ENCODE measurements at regions not wholly inside any gene's neighbourhood (a gene's known extent, or its start where the extent isn't known, plus 50 kb on each side); places are given as distances from the start of the nearest gene placed in this dataset.

- CTCF ChIA-PET: no interaction called here
- no peak for DNase-seq
- no peaks in the 10 kb centered on the region for H3K9me2 ChIP-seq
- H3K9me3 ChIP-seq: no peaks in the 10 kb centered on the region; the same call in 1 of the 2 replicates
- TF ChIP-seq GATA2 (CRISPR knock-in tag; IDR thresholded peaks at IDR 0.05): no peak
- no peak for TF ChIP-seq EZH2phosphoT487 (IDR thresholded peaks at IDR 0.05; ENCODE audit: borderline replicate concordance, low read depth)
- no peak for TF ChIP-seq TEAD4 (IDR thresholded peaks at IDR 0.05; ENCODE audit: borderline replicate concordance, insufficient read depth)
- TF ChIP-seq RFX5 (IDR thresholded peaks at IDR 0.05; ENCODE audit: low read length): no peak
- no peak for TF ChIP-seq RAD21 (IDR thresholded peaks at IDR 0.05; ENCODE audit: low read length)
- TF ChIP-seq FOSL2 (IDR thresholded peaks at IDR 0.05; ENCODE audit: borderline replicate concordance, low read depth): no peak
- TF ChIP-seq CHD2 (IDR thresholded peaks at IDR 0.05; ENCODE audit: low read length, partially characterized antibody): no peak
- H3F3A ChIP-seq (replicated peaks; ENCODE audit: insufficient read depth): no peaks in the 10 kb centered on the region
- no peaks in the 10 kb centered on the region for H3K4me1 ChIP-seq (ENCODE audit: control insufficient read depth in 1 of 2, insufficient read depth in 2 of 2, low read depth in 1 of 2, low read length in 1 of 2)
- no peak overlapping the region for H2AFZ ChIP-seq (ENCODE audit: low read depth)
- POLR2A ChIA-PET: no interaction called here
- no peak overlapping the region for H3K9ac ChIP-seq
- H3K4me3 ChIP-seq (ENCODE audit: low read depth in 2 of 2, low read length in 1 of 2): no peak overlapping the region
- WGBS (ENCODE audit: low lambda C conversion rate): 38% methylated on average over 3 of the region's 3 CpGs
- no peaks in the 10 kb centered on the region for H3K27me3 ChIP-seq (ENCODE audit: insufficient read depth)
- H3K36me3 ChIP-seq (replicated peaks in 1 of 2; ENCODE audit: control insufficient read depth in 1 of 2, insufficient read depth in 2 of 2, low read length in 1 of 2): no peaks in the 10 kb centered on the region
- H3K79me2 ChIP-seq (ENCODE audit: insufficient read depth): no peaks in the 10 kb centered on the region
- no peaks in the 10 kb centered on the region for H4K20me1 ChIP-seq (ENCODE audit: insufficient read depth)
- no peak overlapping the region for H3K4me2 ChIP-seq
- H3K27ac ChIP-seq (ENCODE audit: low read depth in 2 of 2, low read length in 1 of 2): no peak overlapping the region
Measured at GRCh38 chr2:129721236-129721635, 258.2 kb upstream of the RAB6C start.

GRCh38 chr2:129721846-129722245 lies 257.6 kb upstream of the RAB6C start:
- WGBS (ENCODE audit: low lambda C conversion rate): 37% methylated on average over 5 of the region's 15 CpGs
- no peak overlapping the region for H3K9ac ChIP-seq
- TF ChIP-seq FOXJ3 (CRISPR knock-in tag; IDR thresholded peaks at IDR 0.05) (no peak), YY1 (IDR thresholded peaks at IDR 0.05; ENCODE audit: low read depth) (no peak), SMC3 (IDR thresholded peaks at IDR 0.05; ENCODE audit: low read depth, low read length) (no peak), RFX5 (IDR thresholded peaks at IDR 0.05; ENCODE audit: low read length) (no peak), USF2 (IDR thresholded peaks at IDR 0.05; ENCODE audit: borderline replicate concordance, low read depth, low read length) (no peak), GABPA (IDR thresholded peaks at IDR 0.05; ENCODE audit: low read depth) (no peak), EP300 (IDR thresholded peaks at IDR 0.05; ENCODE audit: borderline replicate concordance in 1 of 2, low read depth in 1 of 2, low read length in 1 of 2) (no peak), REST (IDR thresholded peaks at IDR 0.05; ENCODE audit: low read depth, low read length) (no peak), CHD2 (IDR thresholded peaks at IDR 0.05; ENCODE audit: low read length, partially characterized antibody) (no peak), ELF1 (IDR thresholded peaks at IDR 0.05) (no peak), TAF1 (IDR thresholded peaks at IDR 0.05; ENCODE audit: borderline replicate concordance, low read depth, low read length) (no peak), RCOR1 (IDR thresholded peaks at IDR 0.05; ENCODE audit: low read length) (no peak), SIN3A (IDR thresholded peaks at IDR 0.05; ENCODE audit: borderline replicate concordance, low read depth, low read length) (no peak), JUND (IDR thresholded peaks at IDR 0.05) (no peak), USF1 (IDR thresholded peaks at IDR 0.05; ENCODE audit: borderline replicate concordance, low read depth) (no peak)
- TF ChIP-seq, protein P1, sequence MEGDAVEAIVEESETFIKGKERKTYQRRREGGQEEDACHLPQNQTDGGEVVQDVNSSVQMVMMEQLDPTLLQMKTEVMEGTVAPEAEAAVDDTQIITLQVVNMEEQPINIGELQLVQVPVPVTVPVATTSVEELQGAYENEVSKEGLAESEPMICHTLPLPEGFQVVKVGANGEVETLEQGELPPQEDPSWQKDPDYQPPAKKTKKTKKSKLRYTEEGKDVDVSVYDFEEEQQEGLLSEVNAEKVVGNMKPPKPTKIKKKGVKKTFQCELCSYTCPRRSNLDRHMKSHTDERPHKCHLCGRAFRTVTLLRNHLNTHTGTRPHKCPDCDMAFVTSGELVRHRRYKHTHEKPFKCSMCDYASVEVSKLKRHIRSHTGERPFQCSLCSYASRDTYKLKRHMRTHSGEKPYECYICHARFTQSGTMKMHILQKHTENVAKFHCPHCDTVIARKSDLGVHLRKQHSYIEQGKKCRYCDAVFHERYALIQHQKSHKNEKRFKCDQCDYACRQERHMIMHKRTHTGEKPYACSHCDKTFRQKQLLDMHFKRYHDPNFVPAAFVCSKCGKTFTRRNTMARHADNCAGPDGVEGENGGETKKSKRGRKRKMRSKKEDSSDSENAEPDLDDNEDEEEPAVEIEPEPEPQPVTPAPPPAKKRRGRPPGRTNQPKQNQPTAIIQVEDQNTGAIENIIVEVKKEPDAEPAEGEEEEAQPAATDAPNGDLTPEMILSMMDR (IDR thresholded peaks at IDR 0.05): no peak
- no peak overlapping the region for H3K27ac ChIP-seq (ENCODE audit: low read depth in 2 of 2, low read length in 1 of 2)
- H3K79me2 ChIP-seq (ENCODE audit: insufficient read depth): no peaks in the 10 kb centered on the region
- H2AFZ ChIP-seq (ENCODE audit: low read depth): no peak overlapping the region
- no peak overlapping the region for H3K4me2 ChIP-seq
- H3K27me3 ChIP-seq (ENCODE audit: insufficient read depth): no peaks in the 10 kb centered on the region
- no peak overlapping the region for H3K4me3 ChIP-seq (ENCODE audit: low read depth in 2 of 2, low read length in 1 of 2)
- CTCF ChIA-PET: no interaction called here
- H3K9me2 ChIP-seq: no peaks in the 10 kb centered on the region
- no peaks in the 10 kb centered on the region for H3F3A ChIP-seq (replicated peaks; ENCODE audit: insufficient read depth)
- no peaks in the 10 kb centered on the region; the same call in 1 of the 2 replicates for H3K9me3 ChIP-seq
- no peaks in the 10 kb centered on the region for H3K4me1 ChIP-seq (ENCODE audit: control insufficient read depth in 1 of 2, insufficient read depth in 2 of 2, low read depth in 1 of 2, low read length in 1 of 2)
- DNase-seq: no peak
- POLR2A ChIA-PET: no interaction called here
- no peaks in the 10 kb centered on the region for H4K20me1 ChIP-seq (ENCODE audit: insufficient read depth)
- no peaks in the 10 kb centered on the region for H3K36me3 ChIP-seq (replicated peaks in 1 of 2; ENCODE audit: control insufficient read depth in 1 of 2, insufficient read depth in 2 of 2, low read length in 1 of 2)

Measured in SK-N-SH (cell line).